BJ (cell line): ENCODE measurements at regions not wholly inside any gene's neighbourhood (a gene's known extent, or its start where the extent isn't known, plus 50 kb on each side); places are given as distances from the start of the nearest gene placed in this dataset.

Experiments
- CTCF ChIA-PET: fragments of 350-600 bp; formaldehyde crosslinking; extraction: SDS; loops from one replicate; lab custom pipeline; 2021; ENCODE audit warnings: antibody characterized with exemption, inconsistent platforms; lab: Yijun Ruan, JAX
- POLR2A ChIA-PET: fragments of 300-600 bp; sonication (Branson Sonifier 250); formaldehyde crosslinking; extraction: SDS; loops from one replicate; lab custom pipeline; 2021; ENCODE audit warnings: antibody characterized with exemption; lab: Charles Lee
- DNase-seq: peaks from one replicate; pipeline ENCODE4 v3.0.0-alpha.2; 2011; ENCODE audit warnings: low read depth
- H3K27me3 ChIP-seq: 2 replicates; pipeline ENCODE4 v1.6.0; 2011; ENCODE audit warnings: low read length; ENCODE audit not compliant: control insufficient read depth, insufficient read depth
- H3K36me3 ChIP-seq: 2 replicates; pipeline ENCODE4 v1.5.1; 2011; ENCODE audit warnings: low read length; ENCODE audit not compliant: control insufficient read depth, insufficient read depth
- H3K4me3 ChIP-seq: 2 replicates; pipeline ENCODE4 v1.5.1; 2011; ENCODE audit warnings: low read depth, mild to moderate bottlenecking, control low read depth, low read length
- CTCF ChIP-seq: IDR thresholded peaks from 2 replicates; pipeline ENCODE4 v1.5.1; 2011; ENCODE audit warnings: low read depth, mild to moderate bottlenecking, control low read depth, inconsistent platforms, low read length, moderate library complexity; ENCODE audit not compliant: insufficient read depth

GRCh38 chr6:111957623-111958315 is 84.5 kb upstream of the FYN start:
- ChIA-PET CTCF (interaction anchor here (2.8 kb wide), 1 partner anchor 8 kb away, joined by 8 read pairs; no protein-coding TSS in a partner anchor), POLR2A (no interaction called here)
- DNase-seq, result no peak
- H3K27me3 ChIP-seq, result peaks cover 1% of the 10 kb centered on the region; the same call in 1 of the 2 replicates
- no peak for TF ChIP-seq CTCF
- no peaks in the 10 kb centered on the region for H3K36me3 ChIP-seq
- no peak overlapping the region for H3K4me3 ChIP-seq

GRCh38 chr6:111958534-111958933 is 85.3 kb upstream of the FYN start:
- CTCF ChIA-PET, result interaction anchor here (1.2 to 2.8 kb wide), 3 partner anchors 9 to 105 kb away, joined by 3 to 8 read pairs (median 5); no protein-coding TSS in a partner anchor
- H3K36me3 ChIP-seq, result no peaks in the 10 kb centered on the region

GRCh38 chr6:111959766-111960165 is 86.5 kb upstream of the FYN start:
- no peak for DNase-seq
- Histone ChIP-seq H3K36me3 (no peaks in the 10 kb centered on the region), H3K4me3 (no peak overlapping the region), H3K27me3 (peaks cover 1% of the 10 kb centered on the region; the same call in 1 of the 2 replicates)
- CTCF ChIA-PET, result interaction anchor here (1.2 to 2.8 kb wide), 2 partner anchors 10 to 107 kb away, joined by 3 to 8 read pairs; no protein-coding TSS in a partner anchor
- TF ChIP-seq CTCF, result no peak
- POLR2A ChIA-PET, result no interaction called here

More at GRCh38 chr6:111958534-111958933, 85.3 kb upstream of the FYN start:
- no peak overlapping the region for H3K4me3 ChIP-seq
- H3K27me3 ChIP-seq, result peaks cover 1% of the 10 kb centered on the region; the same call in 1 of the 2 replicates
- DNase-seq, result no peak
- no peak for TF ChIP-seq CTCF
- POLR2A ChIA-PET, result no interaction called here

- POLR2A ChIA-PET, result no interaction called here
- Histone ChIP-seq H3K27me3 (no peaks in the 10 kb centered on the region), H3K4me3 (no peak overlapping the region), H3K36me3 (no peaks in the 10 kb centered on the region)
- CTCF ChIA-PET, result no interaction called here
- DNase-seq, result no peak
- TF ChIP-seq CTCF, result no peak
Observed at GRCh38 chr6:111967131-111967530, 86.8 kb upstream of the CCN6 start.

- no peak for DNase-seq
- no peak overlapping the region for H3K4me3 ChIP-seq
- no peaks in the 10 kb centered on the region for H3K36me3 ChIP-seq
- no peaks in the 10 kb centered on the region for H3K27me3 ChIP-seq
- POLR2A ChIA-PET, result no interaction called here
- CTCF ChIA-PET, result interaction anchor here (0.6 kb wide), 1 partner anchor 339 kb away, joined by 3 read pairs; no protein-coding TSS in a partner anchor
- no peak for TF ChIP-seq CTCF
Observed at GRCh38 chr6:111970426-111970825, 83.5 kb upstream of the CCN6 start.
